Mammary epithelial cell (primary cell): ENCODE measurements at regions not wholly inside any gene's neighbourhood (a gene's known extent, or its start where the extent isn't known, plus 50 kb on each side); places are given as distances from the start of the nearest gene placed in this dataset.

Source experiments
- EZH2 ChIP-seq: IDR thresholded peaks from 2 replicates; pipeline ENCODE4 v1.6.1; 2012; ENCODE audit warnings: low read length, inconsistent platforms, borderline replicate concordance
- TF ChIP-seq, protein P1 (sequence below), 2 donors: IDR thresholded peaks in 1 of 2; conservative IDR thresholded peaks in 1 of 2; 2 replicates each; pipeline ENCODE4 v1.5.1; 2011 to 2012; ENCODE audit warnings: inconsistent platforms in 2 of 2, low read length in 2 of 2, mild to moderate bottlenecking in 2 of 2, control low read depth in 1 of 2, low read depth in 1 of 2; ENCODE audit not compliant: insufficient read depth in 1 of 2; ENCODE audit errors: extremely low read depth in 1 of 2

DNA sequence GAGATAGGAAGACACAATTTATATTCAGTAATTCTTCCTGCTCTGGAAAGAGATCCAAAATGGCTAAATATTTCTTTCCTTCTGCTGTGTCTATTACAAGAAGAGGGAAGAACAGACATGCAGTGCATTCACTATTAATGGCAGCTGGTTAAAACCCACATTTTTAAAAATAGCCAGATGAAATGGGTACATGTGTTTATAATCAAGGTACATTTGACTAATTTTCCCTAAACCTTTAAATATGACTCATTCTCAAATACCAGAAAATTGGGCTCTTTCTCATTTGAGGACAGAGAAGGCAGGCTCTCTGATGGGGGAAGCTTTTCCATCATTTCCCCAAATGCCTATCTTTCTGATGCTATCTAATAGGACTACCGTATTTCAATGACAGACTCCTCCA is 215.7 kb upstream of the HABP2 start:
- TF ChIP-seq, protein P1, sequence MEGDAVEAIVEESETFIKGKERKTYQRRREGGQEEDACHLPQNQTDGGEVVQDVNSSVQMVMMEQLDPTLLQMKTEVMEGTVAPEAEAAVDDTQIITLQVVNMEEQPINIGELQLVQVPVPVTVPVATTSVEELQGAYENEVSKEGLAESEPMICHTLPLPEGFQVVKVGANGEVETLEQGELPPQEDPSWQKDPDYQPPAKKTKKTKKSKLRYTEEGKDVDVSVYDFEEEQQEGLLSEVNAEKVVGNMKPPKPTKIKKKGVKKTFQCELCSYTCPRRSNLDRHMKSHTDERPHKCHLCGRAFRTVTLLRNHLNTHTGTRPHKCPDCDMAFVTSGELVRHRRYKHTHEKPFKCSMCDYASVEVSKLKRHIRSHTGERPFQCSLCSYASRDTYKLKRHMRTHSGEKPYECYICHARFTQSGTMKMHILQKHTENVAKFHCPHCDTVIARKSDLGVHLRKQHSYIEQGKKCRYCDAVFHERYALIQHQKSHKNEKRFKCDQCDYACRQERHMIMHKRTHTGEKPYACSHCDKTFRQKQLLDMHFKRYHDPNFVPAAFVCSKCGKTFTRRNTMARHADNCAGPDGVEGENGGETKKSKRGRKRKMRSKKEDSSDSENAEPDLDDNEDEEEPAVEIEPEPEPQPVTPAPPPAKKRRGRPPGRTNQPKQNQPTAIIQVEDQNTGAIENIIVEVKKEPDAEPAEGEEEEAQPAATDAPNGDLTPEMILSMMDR (conservative IDR thresholded peaks at IDR 0.05 in 1 of 2, IDR thresholded peaks at IDR 0.05 in 1 of 2; ENCODE audit: extremely low read depth in 1 of 2, insufficient read depth in 1 of 2, low read depth in 1 of 2, low read length in 2 of 2): no peak
- no peak for TF ChIP-seq EZH2
